ENCODE measurements at regions not wholly inside any gene's neighbourhood (a gene's known extent, or its start where the extent isn't known, plus 50 kb on each side); places are given as distances from the start of the nearest gene placed in this dataset.
"Not testable (repeated sequence)": the region's sequence is repeated elsewhere in the genome, so short reads cannot be mapped to it uniquely, and the experiment has no call there.

GRCh38 chrX:45806410-45807121 is 605.9 kb upstream of the DIPK2B start:
- peak in 1 of 2 donors; percentile 32 for DNase-seq
- H3K4me1 ChIP-seq = no peaks in the 10 kb centered on the region
- H3K36me3 ChIP-seq = no peaks in the 10 kb centered on the region
- no peaks in the 10 kb centered on the region for H3K27me3 ChIP-seq
- no peaks in the 10 kb centered on the region for H3K9me3 ChIP-seq
- H3K4me3 ChIP-seq = peak overlapping the region in 1 of 2 donors; percentile 22
- H3K27ac ChIP-seq = peak overlapping the region; percentile 79 to 85
- intact Hi-C loops (cut with DNase I; ENCODE audit: low total_unique reads) = no loop called here
- TF ChIP-seq CTCF (IDR thresholded peaks at IDR 0.05) (no peak), POLR2A (IDR thresholded peaks at IDR 0.05) (peak in 1 of 2 donors; percentile 16)

GRCh38 chrX:45804276-45804675 is 603.6 kb upstream of the DIPK2B start:
- Histone ChIP-seq H3K27me3 (no peaks in the 10 kb centered on the region), H3K27ac (no peak overlapping the region), H3K4me3 (no peak overlapping the region), H3K36me3 (no peaks in the 10 kb centered on the region), H3K9me3 (no peaks in the 10 kb centered on the region), H3K4me1 (no peaks in the 10 kb centered on the region)
- DNase-seq = no peak
- TF ChIP-seq POLR2A (IDR thresholded peaks at IDR 0.05) (no peak), CTCF (IDR thresholded peaks at IDR 0.05) (no peak)
- intact Hi-C loops (cut with DNase I; ENCODE audit: low total_unique reads) = no loop called here

- Histone ChIP-seq H3K9me3 (no peaks in the 10 kb centered on the region), H3K27ac (peak overlapping the region; percentile 40 to 53), H3K4me3 (no peak overlapping the region), H3K36me3 (no peaks in the 10 kb centered on the region), H3K4me1 (no peaks in the 10 kb centered on the region), H3K27me3 (no peaks in the 10 kb centered on the region)
- intact Hi-C loops (cut with DNase I; ENCODE audit: low total_unique reads) = no loop called here
- TF ChIP-seq POLR2A (IDR thresholded peaks at IDR 0.05) (no peak), CTCF (IDR thresholded peaks at IDR 0.05) (no peak)
- no peak for DNase-seq
Observed at GRCh38 chrX:45803383-45803921, 602.8 kb upstream of the DIPK2B start.

GRCh38 chrX:45801554-45801953 is 600.9 kb upstream of the DIPK2B start:
- Histone ChIP-seq H3K9me3 (no peaks in the 10 kb centered on the region), H3K36me3 (no peaks in the 10 kb centered on the region), H3K4me1 (no peaks in the 10 kb centered on the region), H3K27me3 (no peaks in the 10 kb centered on the region), H3K27ac (no peak overlapping the region), H3K4me3 (no peak overlapping the region)
- TF ChIP-seq POLR2A (IDR thresholded peaks at IDR 0.05) = no peak
- TF ChIP-seq CTCF (IDR thresholded peaks at IDR 0.05) = peak in 2 of 4 experiments; percentile 18 to 19
- DNase-seq = no peak
- intact Hi-C loops (cut with DNase I; ENCODE audit: low total_unique reads) = no loop called here

- H3K4me1 ChIP-seq; H3K4me3 ChIP-seq; intact Hi-C loops (cut with DNase I; ENCODE audit: low total_unique reads); H3K27me3 ChIP-seq; H3K36me3 ChIP-seq; DNase-seq; H3K9me3 ChIP-seq: not testable (repeated sequence)
- peak overlapping the region in 1 of 2 donors; percentile 5 for H3K27ac ChIP-seq
Observed at GRCh38 chrX:45800746-45801453, 600.2 kb upstream of the DIPK2B start.
